NCI-H128 (cell line): ENCODE measurements at regions not wholly inside any gene's neighbourhood (a gene's known extent, or its start where the extent isn't known, plus 50 kb on each side); places are given as distances from the start of the nearest gene placed in this dataset.
"Not testable (repeated sequence)": the region's sequence is repeated elsewhere in the genome, so short reads cannot be mapped to it uniquely, and the experiment has no call there.

Source experiments
- DNase-seq: peaks from one replicate; lab custom pipeline; 2025; ENCODE audit not compliant: unreplicated experiment; lab: John Stamatoyannopoulos, UW

DNA sequence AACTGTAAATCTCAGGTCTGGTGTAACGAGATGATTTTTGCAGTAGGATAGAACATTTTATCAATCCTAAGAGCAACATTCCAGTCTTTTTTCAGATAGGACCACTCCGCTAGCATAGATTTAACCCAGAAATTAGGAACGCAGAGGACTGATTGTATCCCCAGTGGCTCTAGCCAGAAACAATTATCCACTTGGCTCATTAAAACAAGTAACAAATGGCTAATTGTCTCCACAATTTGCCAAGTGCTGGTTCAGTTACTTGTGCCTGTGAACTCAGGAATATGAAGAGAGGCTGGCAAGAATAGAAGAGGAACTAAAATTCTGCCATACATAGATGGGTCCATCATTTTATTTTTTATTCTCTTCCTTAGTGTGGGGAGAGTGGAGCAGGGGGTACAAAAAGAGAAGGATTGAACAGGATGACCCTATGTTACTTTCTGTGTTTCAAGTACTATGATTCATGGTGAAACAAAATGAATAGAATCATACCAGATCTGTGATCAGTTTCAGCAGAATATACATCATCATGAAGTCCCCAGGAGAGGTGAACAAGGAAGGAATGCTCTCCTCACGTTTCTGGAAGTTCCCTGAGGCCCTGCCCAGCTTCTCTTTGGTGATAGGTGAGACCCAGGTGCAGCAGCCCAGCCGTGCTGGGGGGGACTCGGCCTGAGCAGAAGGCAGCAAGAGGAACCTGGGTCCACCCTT, 121.6 kb downstream of the ARL4C start:
- DNase-seq = no peak

GRCh38 chr2:234374736-234375135, 122.1 kb downstream of the ARL4C start:
- DNase-seq = no peak

DNA sequence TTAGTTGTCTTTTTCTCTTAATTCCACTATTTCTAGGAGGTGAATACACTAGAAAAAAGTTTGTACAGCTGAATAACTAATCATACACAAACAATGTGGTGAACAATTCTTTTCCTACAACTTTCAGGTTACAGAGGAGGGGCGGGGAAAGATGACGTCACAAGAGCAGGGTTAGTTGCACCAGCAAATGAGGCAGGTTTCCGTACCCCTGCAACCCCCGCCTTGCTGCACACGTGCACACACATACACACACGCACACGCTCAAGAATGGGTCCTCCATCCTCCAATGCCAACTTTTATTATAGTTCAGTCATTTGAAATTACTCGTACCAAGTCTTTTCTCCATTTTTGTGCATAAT, 122.8 kb downstream of the ARL4C start:
- DNase-seq = no peak

DNA sequence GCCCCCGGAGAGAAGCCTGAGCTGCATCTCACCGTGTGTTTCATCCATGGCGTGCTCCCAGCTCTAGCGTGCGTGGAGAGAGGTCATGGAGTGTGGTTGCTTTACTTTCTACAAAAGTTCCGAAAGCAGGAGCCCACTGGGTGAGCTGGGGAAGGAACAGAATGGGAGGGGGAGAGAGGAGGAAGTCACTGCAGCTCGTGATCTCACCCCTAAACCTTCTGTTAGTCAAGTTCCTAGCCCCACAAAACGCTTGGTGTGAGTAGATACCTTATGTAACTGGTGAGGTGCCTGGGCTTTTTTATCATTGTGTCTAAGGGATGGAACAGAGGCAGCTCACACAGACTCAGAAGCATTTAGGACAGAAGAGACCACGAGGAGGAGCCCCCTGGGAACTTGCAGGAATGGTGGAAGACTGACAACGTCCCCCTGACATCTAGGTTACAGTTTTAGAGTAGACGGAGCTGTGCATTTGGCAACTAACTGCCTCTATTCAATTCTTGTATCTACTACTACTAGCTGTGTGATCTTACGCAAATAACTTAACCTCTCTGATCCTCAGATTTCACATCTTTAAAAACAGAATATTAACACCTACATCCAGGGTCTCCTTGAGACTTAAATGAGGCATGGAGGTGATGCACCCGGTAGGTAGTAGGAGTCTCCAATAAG, 123.3 kb downstream of the ARL4C start:
- DNase-seq = no peak

- no peak for DNase-seq
Measured at GRCh38 chr2:234373060-234373459, 123.8 kb downstream of the ARL4C start.

DNA sequence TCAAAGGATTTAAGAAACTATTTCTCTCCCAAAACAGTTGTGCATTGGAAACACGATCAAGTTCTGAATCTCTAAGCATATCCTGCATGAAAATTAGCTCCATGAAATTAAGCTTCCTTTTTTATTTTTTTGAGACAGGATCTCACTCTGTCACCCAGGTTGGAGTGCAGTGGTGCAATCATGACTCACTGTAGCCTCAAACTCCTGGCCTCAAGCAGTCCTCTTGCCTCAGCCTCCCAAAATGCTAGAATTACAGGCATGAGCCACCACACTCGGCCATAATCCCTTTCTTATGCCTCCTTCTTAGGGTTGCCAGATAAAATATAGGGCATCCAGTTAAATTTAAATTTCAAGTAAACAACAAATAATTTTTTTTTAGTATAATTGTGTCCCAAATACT, 124.4 kb downstream of the ARL4C start:
- DNase-seq = no peak

- no peak for DNase-seq
Measured at GRCh38 chr2:234368861-234369261, 128.0 kb downstream of the ARL4C start.

- no peak for DNase-seq
Measured at GRCh38 chr2:234366891-234367290, 130.0 kb downstream of the ARL4C start.

GRCh38 chr2:234364661-234365060, 132.2 kb downstream of the ARL4C start:
- DNase-seq = no peak

- no peak for DNase-seq
Measured at GRCh38 chr2:234363647-234364294, 133.1 kb downstream of the ARL4C start.

GRCh38 chr2:234363011-234363487, 133.8 kb downstream of the ARL4C start:
- no peak for DNase-seq

GRCh38 chr2:234360313-234360975, 136.4 kb downstream of the ARL4C start:
- DNase-seq = not testable (repeated sequence)

- DNase-seq = no peak
Measured at GRCh38 chr2:234357666-234358065, 139.2 kb downstream of the ARL4C start.

- no peak for DNase-seq
Measured at GRCh38 chr2:234355808-234356365, 141.0 kb downstream of the ARL4C start.

- no peak for DNase-seq
Measured at GRCh38 chr2:234355021-234355720, 141.7 kb downstream of the ARL4C start.

GRCh38 chr2:234352270-234352669, 144.6 kb downstream of the ARL4C start:
- DNase-seq = no peak

DNA sequence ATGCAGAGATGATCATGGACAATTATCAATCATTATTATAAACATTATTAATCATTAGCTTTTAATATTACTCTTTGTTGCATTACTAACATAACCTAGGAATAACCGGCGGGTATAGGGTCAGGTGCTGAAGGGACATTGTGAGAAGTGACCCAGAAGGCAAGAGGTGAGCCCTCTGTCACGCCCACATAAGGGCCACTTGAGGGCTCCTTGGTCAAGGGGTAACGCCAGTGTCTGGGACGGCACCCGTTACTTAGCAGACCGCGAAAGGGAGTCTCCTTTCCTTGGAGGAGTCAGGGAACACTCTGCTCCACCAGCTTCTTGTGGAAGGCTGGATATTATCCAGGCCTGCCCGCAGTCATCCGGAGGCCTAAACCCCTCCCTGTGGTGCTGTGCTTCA, 145.0 kb downstream of the ARL4C start:
- DNase-seq = not testable (repeated sequence)

GRCh38 chr2:234348081-234348480, 148.8 kb downstream of the ARL4C start:
- DNase-seq = no peak

- DNase-seq = no peak
Measured at GRCh38 chr2:234345921-234346320, 151.0 kb downstream of the ARL4C start.

DNA sequence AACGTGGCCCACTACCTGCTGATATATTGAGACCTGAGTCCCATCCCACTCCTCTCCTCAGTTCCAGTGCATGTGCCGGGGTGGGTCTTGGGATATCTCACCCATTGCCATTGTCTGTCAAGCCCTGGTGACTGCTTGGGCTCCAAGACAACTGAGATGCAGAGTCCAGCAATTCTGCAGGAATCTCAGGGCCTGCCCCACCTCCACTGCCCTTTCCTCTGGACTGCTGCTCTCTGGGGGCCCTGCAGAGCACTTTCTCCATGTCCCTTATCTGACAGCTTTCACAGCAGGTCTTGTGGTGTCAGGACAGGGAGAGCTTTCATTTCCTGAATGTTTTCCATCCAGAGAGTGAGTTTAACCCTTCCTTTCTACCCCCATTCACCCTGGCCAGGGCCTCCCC, 152.9 kb downstream of the ARL4C start:
- no peak for DNase-seq

DNA sequence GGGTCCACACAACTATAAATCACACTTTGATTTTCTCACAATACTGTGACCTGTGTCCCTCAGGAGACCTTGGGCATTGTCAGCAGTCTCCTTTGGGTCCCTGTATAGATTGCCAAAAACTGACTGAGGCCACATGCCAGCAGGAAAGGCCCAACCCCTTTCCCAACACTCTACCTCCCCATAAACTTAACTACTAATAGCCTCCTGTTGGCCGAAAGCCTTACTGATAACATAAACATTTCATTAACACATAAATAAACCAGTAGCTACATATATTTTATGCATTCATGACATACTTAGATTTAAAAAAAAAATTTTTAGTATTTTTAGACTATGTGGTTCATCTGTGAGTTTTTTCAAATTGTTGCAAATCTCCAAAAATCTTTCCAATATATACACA, 153.5 kb downstream of the ARL4C start:
- no peak for DNase-seq
